GM18873 (cell line): ENCODE measurements at regions not wholly inside any gene's neighbourhood (a gene's known extent, or its start where the extent isn't known, plus 50 kb on each side); places are given as distances from the start of the nearest gene placed in this dataset.
"Not testable (repeated sequence)": the region's sequence is repeated elsewhere in the genome, so short reads cannot be mapped to it uniquely, and the experiment has no call there.

ENCODE experiments used
- ATAC-seq: cut with Tn5 transposase; IDR thresholded peaks from one replicate; pipeline ENCODE4 v1.9.1; 2021; ENCODE audit warnings: mild to moderate bottlenecking, moderate library complexity, moderate number of reproducible peaks; ENCODE audit not compliant: unreplicated experiment, low FRiP score

DNA sequence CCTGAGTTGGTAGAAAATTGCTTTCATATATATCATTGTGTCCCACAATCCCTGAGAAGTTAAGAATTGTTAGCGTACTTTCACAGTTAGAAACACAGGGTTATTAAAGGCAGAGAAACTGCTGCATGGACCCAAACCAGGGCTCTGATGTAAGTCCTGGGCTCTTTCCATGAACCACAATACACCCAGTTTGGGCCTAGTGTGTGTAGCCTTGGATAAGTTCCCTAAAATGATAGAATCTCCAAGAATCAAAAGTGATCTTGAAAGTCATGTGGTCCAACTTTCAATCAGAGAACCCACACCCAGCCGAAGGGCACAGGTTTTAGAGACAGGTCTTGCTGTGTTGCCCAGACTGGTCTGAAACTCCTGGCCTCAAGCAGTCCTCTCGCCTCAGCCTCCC, 257.8 kb upstream of the KLF3 start:
- ATAC-seq, result no peak

DNA sequence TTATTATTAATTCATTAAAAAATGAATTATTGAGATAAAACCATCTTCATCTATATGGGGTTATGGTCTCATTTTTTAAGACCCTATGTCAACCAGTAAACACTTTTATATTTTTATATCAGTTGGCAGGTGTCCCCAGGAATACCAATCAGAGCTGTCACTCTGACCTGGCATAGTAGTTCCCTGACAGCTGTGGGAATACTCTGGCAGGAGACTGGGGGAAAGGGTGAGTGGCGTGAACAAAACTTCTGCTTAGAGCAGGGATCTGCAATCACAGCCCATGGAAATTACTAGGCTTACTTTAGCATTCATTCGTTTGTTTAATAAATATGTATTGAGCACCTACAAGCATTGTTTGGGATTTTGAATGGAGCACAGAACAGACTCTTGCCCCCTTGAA, 254.1 kb upstream of the KLF3 start:
- ATAC-seq, result no peak

DNA sequence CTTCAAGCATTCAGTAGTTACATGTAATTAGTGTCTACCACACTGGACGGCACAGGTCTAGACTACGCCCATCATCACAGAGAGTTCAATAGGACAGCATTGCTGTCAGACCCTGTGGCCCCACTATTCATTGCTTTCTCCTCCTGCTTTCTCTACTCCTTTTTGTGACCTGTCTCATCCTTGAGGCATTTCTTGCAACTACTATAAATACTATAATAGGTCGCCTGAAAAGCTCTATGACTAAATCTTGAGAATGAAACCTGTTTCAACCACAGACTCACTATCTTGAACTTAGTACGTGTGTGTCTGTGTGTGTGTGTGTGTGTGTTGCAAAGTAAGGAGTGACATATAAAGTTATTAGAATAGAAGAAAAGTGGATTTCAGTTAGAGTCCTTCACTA, 252.9 kb upstream of the KLF3 start:
- no peak for ATAC-seq

DNA sequence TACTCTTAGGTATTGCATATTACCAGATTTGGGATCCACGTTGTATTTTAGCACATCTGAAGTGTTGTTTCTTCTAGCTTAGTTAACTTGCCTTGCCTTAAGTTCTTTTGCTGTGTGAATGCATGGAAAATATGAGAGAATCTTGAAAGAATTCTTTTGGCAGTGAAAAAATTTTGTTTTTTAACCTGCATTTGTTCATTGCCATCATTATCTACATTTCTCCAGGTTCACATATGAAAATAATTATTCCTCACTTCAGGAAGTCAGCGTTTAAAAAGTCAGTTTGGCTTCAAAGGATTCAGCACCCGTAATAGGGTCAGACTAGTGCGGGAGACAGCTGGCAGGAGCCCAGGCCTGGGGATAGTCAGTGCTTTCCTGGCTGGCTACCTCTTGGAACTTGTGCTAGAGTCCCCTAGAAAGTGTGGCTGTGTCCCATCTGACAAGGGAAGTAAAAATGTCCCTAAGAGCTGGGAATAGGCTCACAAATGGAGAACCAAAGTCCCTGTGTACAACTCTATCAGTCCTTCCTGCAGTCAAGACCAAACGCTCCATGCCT, 251.9 kb upstream of the KLF3 start:
- no peak for ATAC-seq

DNA sequence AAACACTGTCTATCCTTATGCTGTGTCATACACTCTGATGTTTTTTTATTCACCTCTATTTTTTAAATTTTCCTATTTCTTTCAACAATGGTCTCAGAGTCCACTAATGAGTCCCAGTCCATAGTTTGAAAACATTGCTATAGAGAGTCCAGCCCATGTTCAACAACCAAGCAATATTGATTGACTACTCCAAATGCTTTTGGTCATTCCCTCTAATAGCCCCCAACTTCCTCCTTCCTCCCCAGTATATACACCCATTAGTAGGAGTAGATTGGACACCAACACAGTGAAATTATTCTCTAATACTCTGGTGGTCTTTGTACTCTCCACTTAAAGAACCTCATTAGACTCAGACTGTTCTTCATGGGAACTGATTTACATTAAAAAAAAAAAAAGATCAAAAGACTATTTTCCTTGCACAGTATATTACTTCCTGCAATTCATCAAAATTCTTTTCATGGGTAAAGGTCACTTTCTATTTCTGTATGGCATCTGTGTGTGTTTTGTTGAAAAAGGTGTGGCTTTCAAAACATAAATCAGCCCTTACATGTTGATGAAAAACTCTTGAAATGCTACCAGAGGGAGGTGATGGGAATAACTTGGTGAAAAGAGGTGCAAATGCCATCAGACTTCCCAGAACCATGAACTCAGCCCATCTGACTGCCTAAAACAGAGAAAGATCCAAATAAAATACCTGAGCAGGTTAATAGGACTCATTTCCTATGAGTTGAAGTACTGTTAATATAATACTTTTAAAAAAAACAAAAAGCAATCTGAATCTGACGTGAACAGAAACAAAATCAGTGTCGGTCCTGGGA, 250.3 kb upstream of the KLF3 start:
- no peak for ATAC-seq

DNA sequence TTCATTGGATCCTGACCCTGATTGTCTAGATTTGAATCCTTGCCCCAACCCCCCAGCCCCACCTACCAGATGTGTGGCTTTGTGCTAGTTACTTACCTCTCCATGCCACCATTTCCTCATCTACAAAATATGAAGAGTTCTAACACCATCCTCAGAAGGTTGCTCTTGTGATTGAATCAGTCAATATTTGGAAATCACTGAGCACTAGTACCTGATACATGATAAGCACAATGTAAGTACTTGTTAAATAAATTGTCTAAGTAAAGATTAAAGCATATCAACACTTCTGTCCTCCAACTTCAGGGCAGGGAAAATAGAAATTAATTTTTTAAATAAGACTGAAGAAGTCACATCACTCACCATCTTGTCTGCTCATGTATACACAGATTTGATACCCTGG, 249.6 kb upstream of the KLF3 start:
- ATAC-seq, result no peak

DNA sequence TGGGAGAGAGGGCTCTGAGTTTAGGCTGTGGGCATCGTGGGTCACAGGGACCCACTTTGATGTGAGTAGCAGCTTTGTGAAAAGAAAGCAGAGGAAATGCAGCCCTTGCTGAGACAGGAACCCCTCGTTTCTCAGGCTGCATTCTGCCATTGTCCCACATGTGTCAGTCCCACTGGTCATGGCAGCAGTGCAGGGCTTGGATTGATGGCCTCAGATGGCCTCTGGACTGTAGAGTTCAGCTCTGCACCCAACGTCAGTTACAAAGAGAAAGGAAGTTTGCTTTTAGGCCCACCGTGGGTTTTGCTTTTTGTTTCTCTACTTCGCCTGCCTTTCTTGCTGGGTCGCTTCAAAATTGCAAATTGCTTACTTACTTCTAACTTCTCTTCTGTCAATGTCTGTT, 248.3 kb upstream of the KLF3 start:
- ATAC-seq, result no peak

DNA sequence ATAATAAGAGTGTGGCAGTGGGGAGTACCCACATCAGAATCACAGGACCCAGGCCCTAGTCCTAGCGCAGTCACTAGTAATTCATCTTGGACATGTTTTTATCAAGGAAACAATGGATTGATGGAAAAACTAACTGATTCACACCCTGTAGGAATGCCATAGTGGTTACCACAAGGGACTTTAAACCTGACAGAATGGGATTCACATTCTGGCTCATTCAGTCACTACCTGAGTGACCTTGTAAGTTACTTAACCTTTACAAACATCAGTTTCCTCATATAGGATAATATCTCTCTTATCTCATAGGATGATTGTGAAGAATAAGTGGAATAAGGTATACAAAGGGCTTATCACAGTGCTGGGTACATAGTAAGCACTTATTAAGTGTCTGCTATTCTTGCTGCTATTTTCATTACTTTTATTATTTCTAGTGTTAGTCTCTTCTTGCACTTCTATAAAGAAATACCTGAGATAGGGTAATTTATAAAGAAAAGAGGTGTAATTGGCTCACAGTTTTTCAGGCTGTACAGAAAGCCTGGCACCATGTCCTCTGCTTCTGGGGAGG, 247.5 kb upstream of the KLF3 start:
- no peak for ATAC-seq

DNA sequence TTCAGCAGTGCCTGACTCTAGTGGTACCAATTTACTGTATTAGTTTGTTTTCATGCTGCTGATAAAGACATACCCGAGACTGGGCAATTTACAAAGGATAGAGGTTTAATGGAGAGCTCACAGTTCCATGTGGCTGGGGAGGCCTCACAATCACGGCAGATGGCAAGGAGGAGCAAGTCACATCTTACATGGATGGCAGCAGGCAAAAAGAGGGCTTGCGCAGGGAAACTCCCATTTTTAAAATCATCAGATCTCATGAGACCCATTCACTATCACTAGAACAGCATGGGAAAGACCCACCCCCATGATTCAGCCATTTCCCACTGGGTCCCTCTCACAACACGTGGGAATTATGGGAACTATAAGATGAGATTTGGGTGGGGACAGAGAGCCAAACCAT, 243.7 kb upstream of the KLF3 start:
- ATAC-seq, result not testable (repeated sequence)

DNA sequence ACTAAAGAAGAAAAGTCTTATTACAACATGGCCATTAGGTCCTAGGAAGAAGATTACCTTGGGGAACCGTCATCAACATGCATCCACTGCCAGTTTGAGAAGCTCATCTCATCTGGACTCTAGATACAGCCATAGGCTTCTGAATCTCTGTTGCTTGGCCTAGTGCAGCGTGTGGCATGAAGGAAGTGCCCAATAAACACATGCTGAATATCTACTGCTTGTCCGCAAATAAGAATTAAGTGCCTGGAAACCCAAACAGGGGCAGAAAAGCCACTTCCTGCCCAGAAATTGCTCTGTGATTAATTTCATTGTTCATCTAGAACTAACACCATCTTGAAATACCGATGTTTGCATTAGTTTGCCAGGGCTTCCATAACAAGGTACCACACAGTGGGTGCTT, 241.1 kb upstream of the KLF3 start:
- no peak for ATAC-seq

DNA sequence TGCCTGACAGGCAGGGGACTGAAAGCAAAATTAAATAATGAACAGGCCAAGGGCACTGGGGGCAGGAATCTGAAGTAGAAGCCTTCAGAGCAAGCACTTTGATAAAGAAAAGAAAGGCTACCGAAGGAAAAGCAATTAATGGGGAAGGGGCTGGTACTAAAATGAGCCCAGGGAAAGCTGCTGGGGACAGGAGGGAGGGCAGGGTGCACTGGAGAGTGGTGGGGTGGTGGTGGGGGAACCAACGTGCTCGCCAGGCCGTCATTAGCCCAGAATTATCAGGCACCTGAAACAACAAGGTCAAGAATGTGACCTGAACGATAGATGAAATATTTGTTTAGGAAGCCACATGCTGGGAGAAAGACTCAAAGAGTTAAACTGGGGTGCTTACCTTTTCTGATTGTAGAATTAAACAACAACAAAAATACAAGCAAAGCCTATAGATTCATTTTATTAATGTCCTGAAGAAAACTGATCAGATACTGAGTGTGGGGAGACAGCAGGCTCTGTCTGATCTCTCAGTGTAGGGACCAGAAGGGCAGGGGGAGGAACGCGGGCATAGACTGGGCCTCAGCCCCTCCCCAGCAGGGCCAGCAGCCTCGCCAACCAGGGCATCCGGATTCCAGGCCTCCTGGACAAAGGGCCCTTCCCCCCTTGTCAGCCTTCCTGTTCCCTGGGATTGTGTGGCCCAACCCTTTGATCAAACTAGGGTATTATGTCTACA, 239.7 kb upstream of the KLF3 start:
- ATAC-seq, result no peak

DNA sequence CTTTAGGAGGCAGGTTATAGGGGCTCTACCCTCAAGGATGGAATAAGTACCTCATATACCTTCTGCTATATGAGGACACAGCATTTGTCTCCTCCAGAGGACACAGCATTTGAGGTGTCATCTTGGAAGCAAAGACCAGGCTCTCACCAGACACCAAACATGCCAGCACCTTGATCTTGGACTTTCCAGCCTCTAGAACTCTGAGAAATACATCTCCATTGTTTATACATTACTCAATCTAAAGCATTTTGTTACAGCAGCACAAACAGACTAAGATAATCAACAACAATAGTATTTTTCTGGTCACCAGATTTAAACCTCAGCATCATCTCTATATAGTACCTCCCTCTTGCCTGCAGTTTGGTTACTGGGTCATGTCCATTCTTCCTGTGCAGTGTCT, 237.5 kb upstream of the KLF3 start:
- ATAC-seq, result no peak

DNA sequence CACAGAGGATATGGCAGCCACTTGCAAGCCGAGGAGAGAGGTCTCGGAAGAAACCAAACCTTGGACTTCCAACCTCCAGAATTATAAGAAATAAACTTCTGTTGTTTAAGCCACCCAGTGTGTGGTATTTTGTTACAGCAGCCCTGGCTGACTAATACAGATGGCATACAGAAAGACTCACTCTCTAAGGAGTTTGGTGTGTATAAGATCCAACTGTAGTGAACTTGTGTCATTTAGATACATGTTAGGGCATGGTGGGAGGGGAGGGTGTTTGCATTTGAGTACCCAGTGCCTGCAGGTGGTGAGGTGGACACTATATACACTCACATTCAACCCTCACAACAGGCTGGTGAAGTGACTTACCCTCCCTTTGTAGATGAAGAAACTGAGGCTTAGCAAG, 233.2 kb upstream of the KLF3 start:
- ATAC-seq, result no peak

DNA sequence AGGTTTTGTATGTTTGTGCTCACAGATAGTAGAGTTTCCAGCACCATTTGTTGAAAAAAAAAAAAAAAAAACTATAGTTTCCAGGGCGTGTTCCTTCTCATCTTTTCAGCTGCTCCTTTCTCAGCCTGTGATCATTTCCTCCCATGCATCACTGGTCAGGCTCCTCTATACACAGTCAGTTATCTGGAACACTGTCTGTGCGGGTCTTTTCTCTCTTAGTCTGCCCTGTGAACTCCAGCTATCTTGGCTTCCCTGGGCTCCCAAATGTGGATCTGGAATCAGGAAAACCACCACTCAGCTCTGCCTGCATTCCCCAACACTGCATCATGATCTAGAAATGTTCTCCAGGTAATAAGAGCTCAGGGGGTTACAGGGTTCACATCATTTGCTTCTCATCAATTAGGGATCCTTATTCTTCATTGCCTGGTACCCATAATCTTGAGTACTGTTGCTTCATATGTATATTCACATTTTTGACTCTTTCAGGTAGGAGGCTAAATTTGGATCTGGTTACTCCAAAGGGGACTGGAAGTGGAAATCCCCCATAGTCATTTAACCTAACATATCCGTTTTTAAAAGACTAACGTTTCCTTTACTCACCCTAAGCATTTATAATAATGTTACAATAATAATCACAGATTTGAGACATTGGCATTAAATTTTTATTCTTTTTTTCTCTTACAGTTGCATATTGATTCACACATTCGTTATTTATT, 221.8 kb upstream of the KLF3 start:
- ATAC-seq, result no peak

DNA sequence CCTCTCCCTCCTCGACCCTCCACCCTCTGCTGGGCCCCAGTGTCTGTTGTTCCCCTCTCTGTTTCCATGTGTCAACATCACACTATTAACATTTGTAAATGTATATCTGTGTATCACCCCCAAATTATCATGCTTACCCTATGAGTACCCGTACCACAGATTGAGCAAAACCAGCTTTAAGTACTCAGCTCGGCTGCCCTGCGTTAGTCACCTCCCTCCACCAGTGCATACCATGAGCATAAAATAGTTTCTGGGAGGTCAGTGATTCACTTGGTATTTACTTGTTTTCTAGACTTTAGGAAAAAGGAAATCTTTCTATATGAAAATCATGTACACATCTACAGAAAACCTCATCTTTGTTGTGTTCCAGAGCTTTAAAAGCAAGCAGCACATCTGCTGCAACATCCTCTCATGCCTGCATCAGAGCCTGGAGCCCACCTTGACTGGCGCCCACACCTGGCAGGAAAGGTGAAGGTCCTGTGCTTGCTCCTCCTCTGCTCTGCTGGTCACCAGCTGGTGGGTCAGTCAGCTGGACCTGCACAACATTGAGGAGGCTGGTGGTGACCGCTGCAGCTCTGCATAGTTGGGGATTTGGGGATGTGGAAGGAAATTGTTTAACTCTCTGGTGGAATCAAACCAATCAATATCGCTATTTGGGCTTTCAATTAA, 214.4 kb upstream of the KLF3 start:
- no peak for ATAC-seq

DNA sequence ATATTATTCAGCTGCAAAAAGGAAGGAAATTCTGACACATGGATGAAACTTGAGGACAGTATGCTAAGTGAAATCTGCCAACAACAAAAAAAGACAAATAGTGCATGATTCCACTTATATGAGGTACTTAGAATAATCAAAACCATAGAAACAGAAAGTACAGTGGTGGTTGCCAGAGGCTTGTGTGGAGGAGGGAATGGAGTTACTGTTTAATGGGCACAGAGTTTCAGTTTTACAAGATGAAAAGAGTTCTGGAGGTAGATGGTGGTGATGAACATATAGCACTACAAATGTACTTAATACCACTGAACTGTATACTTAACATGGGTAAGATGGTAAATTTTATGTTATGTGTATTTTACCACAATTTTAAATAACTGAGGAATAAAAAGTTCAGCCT, 212.0 kb upstream of the KLF3 start:
- no peak for ATAC-seq

DNA sequence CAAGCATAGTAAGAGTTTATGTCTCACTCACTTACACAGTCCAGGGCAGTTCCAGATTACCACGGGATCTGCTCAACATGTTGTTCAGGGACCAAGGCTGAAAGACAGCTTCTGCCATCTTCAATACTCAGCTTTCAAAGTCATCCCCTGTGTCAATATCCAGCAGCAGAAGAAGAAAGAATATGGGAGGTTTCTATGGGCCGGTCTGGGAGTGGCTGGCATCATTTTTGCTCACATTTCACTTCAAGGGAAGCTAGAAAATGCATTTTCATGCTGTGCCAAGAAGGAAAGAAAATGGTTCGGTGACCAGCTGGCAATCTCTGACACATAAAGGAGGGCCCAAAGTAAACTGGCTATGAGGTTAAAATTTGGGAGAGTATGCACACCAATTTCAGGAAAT, 211.5 kb upstream of the KLF3 start:
- no peak for ATAC-seq

DNA sequence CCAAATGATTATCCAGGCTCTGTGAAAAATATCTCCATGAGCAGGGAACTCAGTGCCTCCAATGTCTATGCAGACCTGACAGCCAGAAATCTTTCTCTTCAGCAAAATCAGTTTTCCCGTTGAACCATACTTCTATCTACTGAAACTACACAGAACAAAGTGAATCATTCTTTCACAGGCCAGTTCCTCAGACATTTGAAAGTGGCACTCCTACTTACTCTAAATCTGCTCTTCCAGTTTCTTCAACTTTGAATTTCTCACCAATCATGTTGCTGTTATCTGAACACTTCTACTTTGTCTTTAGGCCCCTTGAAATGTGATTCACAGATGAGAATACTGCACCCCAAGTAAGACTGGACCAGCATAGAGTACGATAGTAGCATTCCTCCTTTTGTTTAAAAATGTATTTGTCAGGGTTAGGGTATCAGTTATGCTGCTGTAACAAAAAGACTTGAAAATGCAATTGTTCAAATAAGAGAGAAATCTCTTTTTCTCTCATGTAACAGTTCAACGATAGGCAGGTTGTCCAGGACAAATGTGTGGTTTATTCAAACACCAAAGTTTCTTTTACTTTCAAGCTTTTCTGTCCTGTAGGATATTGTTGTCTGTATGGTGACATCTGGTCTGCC, 210.6 kb upstream of the KLF3 start:
- ATAC-seq, result no peak

DNA sequence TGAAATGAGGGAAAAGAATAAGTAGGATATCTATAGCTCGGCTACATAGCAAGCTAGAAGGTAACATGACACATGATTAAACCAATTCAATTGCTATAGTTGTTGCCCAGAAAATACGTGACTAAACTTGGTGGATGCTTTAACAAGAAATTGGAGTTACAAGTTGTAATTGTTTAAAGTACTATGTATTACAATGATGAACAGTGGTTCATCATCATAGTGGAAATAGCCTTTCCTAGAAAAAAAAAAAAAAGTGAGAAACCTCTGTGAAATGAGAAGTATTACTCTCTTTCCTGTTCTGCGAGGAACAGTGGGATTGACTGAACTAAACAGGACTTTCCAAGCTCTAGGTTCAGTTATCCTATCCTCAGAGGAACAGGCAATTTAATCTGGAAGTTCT, 209.7 kb upstream of the KLF3 start:
- ATAC-seq, result no peak
